Neural cell (in vitro differentiated cells): ENCODE measurements at regions not wholly inside any gene's neighbourhood (a gene's known extent, or its start where the extent isn't known, plus 50 kb on each side); places are given as distances from the start of the nearest gene placed in this dataset.

Experiments
- H2AFZ ChIP-seq: fragments of 200-600, 300-800 bp; sonication (generic), shearing (Covaris generic); 2 replicates; pipeline ENCODE4 v1.6.0; 2014; ENCODE audit warnings: low read depth, mild to moderate bottlenecking, antibody characterized with exemption, low read length, moderate library complexity
- H3F3A ChIP-seq: fragments of 200-600 bp; shearing (Covaris generic); 2 replicates; pipeline ENCODE4 v1.6.1; 2016; ENCODE audit warnings: mild to moderate bottlenecking, moderate library complexity, mixed read lengths, antibody characterized with exemption, low read length; ENCODE audit not compliant: insufficient read depth, poor library complexity, severe bottlenecking
- H3K27ac ChIP-seq: fragments of 200-600, 300-800 bp; sonication (generic), shearing (Covaris generic); 2 replicates; pipeline ENCODE4 v1.5.1; 2014; ENCODE audit warnings: mild to moderate bottlenecking, low read length, moderate library complexity
- H3K27me3 ChIP-seq: fragments of 300-800, 200-600 bp; sonication (generic), shearing (Covaris generic); 2 replicates; pipeline ENCODE4 v1.6.0; 2014; ENCODE audit warnings: mild to moderate bottlenecking, low read depth, low read length, moderate library complexity; ENCODE audit not compliant: insufficient read depth
- H3K36me3 ChIP-seq: fragments of 300-800, 200-600 bp; sonication (generic), shearing (Covaris generic); 2 replicates; pipeline ENCODE4 v1.5.1; 2014; ENCODE audit warnings: mild to moderate bottlenecking, antibody characterized with exemption, low read length, moderate library complexity; ENCODE audit not compliant: insufficient read depth
- H3K4me2 ChIP-seq: fragments of 300-800, 200-600 bp; sonication (generic), shearing (Covaris generic); 2 replicates; pipeline ENCODE4 v1.6.0; 2014; ENCODE audit warnings: mild to moderate bottlenecking, low read length
- H3K4me3 ChIP-seq: fragments of 300-800, 200-600 bp; sonication (generic), shearing (Covaris generic); 2 replicates; pipeline ENCODE4 v1.5.1; 2014; ENCODE audit warnings: mild to moderate bottlenecking, low read length, moderate library complexity
- H3K79me2 ChIP-seq: fragments of 200-600 bp; shearing (Covaris generic); replicated peaks from 2 replicates; pipeline ENCODE4 v1.6.0; 2014; ENCODE audit warnings: mild to moderate bottlenecking, low read length, moderate library complexity; ENCODE audit not compliant: insufficient read depth
- H3K9ac ChIP-seq: fragments of 300-800, 200-600 bp; sonication (generic), shearing (Covaris generic); 2 replicates; pipeline ENCODE4 v1.6.1; 2016; ENCODE audit warnings: mild to moderate bottlenecking, low read length, mixed read lengths
- H3K9me2 ChIP-seq: fragments of 200-600 bp; shearing (Covaris generic); 2 replicates; pipeline ENCODE4 v1.6.1; 2016; ENCODE audit warnings: mild to moderate bottlenecking, low read length, mixed read lengths; ENCODE audit not compliant: insufficient read depth
- H3K9me3 ChIP-seq: fragments of 200-600, 300-800 bp; sonication (generic), shearing (Covaris generic); 2 replicates; pipeline ENCODE4 v1.6.1; 2016; ENCODE audit warnings: mild to moderate bottlenecking, mixed run types, low read length, moderate library complexity, mixed read lengths
- H4K20me1 ChIP-seq: fragments of 200-600 bp; shearing (Covaris generic); 2 replicates; pipeline ENCODE4 v1.6.1; 2016; ENCODE audit warnings: mild to moderate bottlenecking, mixed run types; ENCODE audit not compliant: insufficient read depth
- CTCF ChIP-seq: fragments of 450-650 bp; IDR thresholded peaks from 2 replicates; pipeline ENCODE4 v1.5.1; 2014; ENCODE audit warnings: antibody characterized with exemption, mild to moderate bottlenecking, moderate library complexity; ENCODE audit not compliant: poor library complexity, severe bottlenecking
- EP300 ChIP-seq: fragments of 450-650 bp; conservative IDR thresholded peaks from 2 replicates; pipeline ENCODE4 v1.6.1; 2014; ENCODE audit warnings: antibody characterized with exemption, mild to moderate bottlenecking, moderate library complexity; ENCODE audit not compliant: poor library complexity, severe bottlenecking
- EZH2 ChIP-seq: fragments of 200-600, 300-800 bp; shearing (Covaris generic), sonication (generic); IDR thresholded peaks from 2 replicates; pipeline ENCODE4 v1.6.1; 2014; ENCODE audit warnings: antibody characterized with exemption, low read length, borderline replicate concordance, mild to moderate bottlenecking; ENCODE audit not compliant: insufficient read depth, poor library complexity, severe bottlenecking
- MXI1 ChIP-seq: fragments of 450-650 bp; conservative IDR thresholded peaks from 2 replicates; pipeline ENCODE4 v1.6.1; 2014; ENCODE audit warnings: antibody characterized with exemption, mild to moderate bottlenecking; ENCODE audit not compliant: poor library complexity, severe bottlenecking
- RAD21 ChIP-seq: fragments of 450-650 bp; conservative IDR thresholded peaks from 2 replicates; pipeline ENCODE4 v1.6.1; 2014; ENCODE audit warnings: antibody characterized with exemption, mild to moderate bottlenecking, moderate library complexity
- REST ChIP-seq: IDR thresholded peaks from 2 replicates; pipeline ENCODE4 v1.6.1; 2012; ENCODE audit warnings: borderline replicate concordance
- TAF1 ChIP-seq: IDR thresholded peaks from 2 replicates; pipeline ENCODE4 v1.6.1; 2012; ENCODE audit warnings: low read depth

GRCh38 chr10:33010132-33011037, 52.4 kb upstream of the ITGB1 start:
- no peak overlapping the region for H3K4me3 ChIP-seq
- no peaks in the 10 kb centered on the region for H3K79me2 ChIP-seq
- no peak overlapping the region for H3K27ac ChIP-seq
- no peaks in the 10 kb centered on the region for H3K9me2 ChIP-seq
- no peak overlapping the region for H2AFZ ChIP-seq
- no peaks in the 10 kb centered on the region for H3K27me3 ChIP-seq
- no peaks in the 10 kb centered on the region for H3K36me3 ChIP-seq
- no peaks in the 10 kb centered on the region for H3F3A ChIP-seq
- no peak overlapping the region for H3K4me2 ChIP-seq
- H3K9me3 ChIP-seq, result no peaks in the 10 kb centered on the region
- H4K20me1 ChIP-seq, result no peaks in the 10 kb centered on the region
- TF ChIP-seq CTCF (peak; percentile 27), EZH2 (no peak)
- H3K9ac ChIP-seq, result no peak overlapping the region

GRCh38 chr10:33009244-33010131, 51.5 kb upstream of the ITGB1 start:
- TF ChIP-seq RAD21 (no peak), TAF1 (no peak), EP300 (no peak), MXI1 (no peak), REST (no peak)
- no peak overlapping the region for H3K4me3 ChIP-seq
- no peaks in the 10 kb centered on the region for H3F3A ChIP-seq
- no peak overlapping the region for H2AFZ ChIP-seq
- no peaks in the 10 kb centered on the region for H3K9me3 ChIP-seq
- no peaks in the 10 kb centered on the region for H3K36me3 ChIP-seq
- no peak overlapping the region for H3K9ac ChIP-seq
- no peak overlapping the region for H3K27ac ChIP-seq
- H3K79me2 ChIP-seq, result no peaks in the 10 kb centered on the region
- no peak overlapping the region for H3K4me2 ChIP-seq
- no peaks in the 10 kb centered on the region for H4K20me1 ChIP-seq
- no peaks in the 10 kb centered on the region for H3K9me2 ChIP-seq
- no peaks in the 10 kb centered on the region for H3K27me3 ChIP-seq
